Pancreas (tissue), 10 donors: ENCODE measurements at regions not wholly inside any gene's neighbourhood (a gene's known extent, or its start where the extent isn't known, plus 50 kb on each side); places are given as distances from the start of the nearest gene placed in this dataset.

Experiments
- ATAC-seq, 4 donors: fragments of 200-7000 bp; cut with Tn5 transposase; one replicate each; pipeline versions ENCODE4 v1.8.0 to v1.9.1; 2020; ENCODE audit warnings: mild to moderate bottlenecking in 4 of 4, moderate library complexity in 4 of 4
- DNase-seq, 6 donors: peaks; one replicate each; pipeline ENCODE4 v3.0.0-alpha.2; 2020
- FAIRE-seq: peaks from 2 replicates; lab custom pipeline; 2012; peaks lifted over from hg19 to GRCh38; lab: Jason Lieb, UNC
- H3K27ac ChIP-seq, 4 donors: fragments of 200-600 bp; sonication (generic); 1 replicate in 3 of 4; 2 replicates in 1 of 4; pipeline versions ENCODE4 v1.5.0 to v1.8.0; 2020
- H3K27me3 ChIP-seq, 4 donors: fragments of 200-600 bp; one replicate each; pipeline ENCODE4 v1.8.0; 2021
- H3K36me3 ChIP-seq, 3 donors: fragments of 200-600 bp; sonication (generic) in 1 of 3; one replicate each; pipeline versions ENCODE4 v1.5.0 to v1.8.0; 2020 to 2021
- H3K4me1 ChIP-seq, 3 donors: fragments of 200-600 bp; one replicate each; pipeline ENCODE4 v1.8.0; 2021
- H3K4me3 ChIP-seq, 4 donors: fragments of 200-600 bp; sonication (generic) in 2 of 4; one replicate each; pipeline versions ENCODE4 v1.5.0 to v1.8.0; 2020 to 2021
- H3K9me3 ChIP-seq, 4 donors: fragments of 200-600 bp; one replicate each; pipeline ENCODE4 v1.8.0; 2021
- WGBS, 2 donors: extraction: QIAGEN DNeasy Blood & Tissue Kit; methylation state at CpG; one replicate each; pipeline ENCODE4 v1.1.7; 2013; 5-methylcytosine and 5-hydroxymethylcytosine counted together
- intact Hi-C, 3 donors: fragments of 100-400 bp; cut with DNase I; formaldehyde crosslinking; loops; one replicate each; pipeline versions ENCODE4 v1.11.1 to v1.14.2; 2022
- TF ChIP-seq, protein P1 (sequence below), 4 donors: fragments of 200-600 bp; sonication (generic) in 3 of 4; IDR thresholded peaks; one replicate each; pipeline versions ENCODE4 v1.5.0 to v1.8.0; 2021; ENCODE audit warnings: antibody characterized with exemption in 4 of 4
- donor health status: healthy with polysubstance abuse.
- donor health status: DM: no; HTN: no; CAD: no; lungs with moderate emphysema.
- donor health status: DM: no; HTN: no; CAD: no.
- donor health status: control.
- donor health status: control.
- donor health status: Bipolar disorder and iron deficiency.
- donor health status: DM: yes; HTN: yes; CAD: no.
- donor health status: DM: no; HTN: no; CAD: no.
- donor health status: DM: no; HTN: no; CAD: no.
- donor health status: DM: yes; HTN: yes; CAD: no.

DNA sequence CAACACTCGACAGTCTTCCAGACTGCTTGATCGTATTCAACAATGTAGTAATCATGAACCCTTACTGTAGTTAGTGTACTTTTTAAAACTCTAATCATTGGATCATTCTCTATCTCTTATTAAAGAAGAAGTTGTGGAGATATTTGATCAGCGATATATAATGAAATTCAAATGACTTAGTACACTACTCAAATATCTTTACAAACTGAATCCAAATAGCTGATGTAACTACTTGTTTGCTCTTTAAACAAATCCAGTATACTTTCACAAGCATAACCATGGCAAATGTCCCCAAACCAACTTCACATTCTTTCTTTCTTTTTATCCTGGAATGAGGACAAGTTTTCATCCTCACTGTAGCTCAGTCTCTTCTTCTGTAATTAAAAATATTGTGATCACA lies 1569.9 kb upstream of the ADGRL3 start:
- no peak for DNase-seq
- Histone ChIP-seq H3K27ac (no peak overlapping the region), H3K4me1 (no peaks in the 10 kb centered on the region), H3K9me3 (no peaks in the 10 kb centered on the region), H3K4me3 (no peak overlapping the region), H3K36me3 (no peaks in the 10 kb centered on the region), H3K27me3 (no peaks in the 10 kb centered on the region)
- WGBS, 2 donors = 74 to 79% methylated on average over 3 of the region's 3 CpGs
- FAIRE-seq = no peak
- no peak for ATAC-seq
- intact Hi-C loops = no loop called here
- TF ChIP-seq, protein P1, sequence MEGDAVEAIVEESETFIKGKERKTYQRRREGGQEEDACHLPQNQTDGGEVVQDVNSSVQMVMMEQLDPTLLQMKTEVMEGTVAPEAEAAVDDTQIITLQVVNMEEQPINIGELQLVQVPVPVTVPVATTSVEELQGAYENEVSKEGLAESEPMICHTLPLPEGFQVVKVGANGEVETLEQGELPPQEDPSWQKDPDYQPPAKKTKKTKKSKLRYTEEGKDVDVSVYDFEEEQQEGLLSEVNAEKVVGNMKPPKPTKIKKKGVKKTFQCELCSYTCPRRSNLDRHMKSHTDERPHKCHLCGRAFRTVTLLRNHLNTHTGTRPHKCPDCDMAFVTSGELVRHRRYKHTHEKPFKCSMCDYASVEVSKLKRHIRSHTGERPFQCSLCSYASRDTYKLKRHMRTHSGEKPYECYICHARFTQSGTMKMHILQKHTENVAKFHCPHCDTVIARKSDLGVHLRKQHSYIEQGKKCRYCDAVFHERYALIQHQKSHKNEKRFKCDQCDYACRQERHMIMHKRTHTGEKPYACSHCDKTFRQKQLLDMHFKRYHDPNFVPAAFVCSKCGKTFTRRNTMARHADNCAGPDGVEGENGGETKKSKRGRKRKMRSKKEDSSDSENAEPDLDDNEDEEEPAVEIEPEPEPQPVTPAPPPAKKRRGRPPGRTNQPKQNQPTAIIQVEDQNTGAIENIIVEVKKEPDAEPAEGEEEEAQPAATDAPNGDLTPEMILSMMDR (IDR thresholded peaks at IDR 0.05) = no peak

- ATAC-seq (no peak), DNase-seq (no peak), FAIRE-seq (no peak)
- Histone ChIP-seq H3K4me1 (no peaks in the 10 kb centered on the region), H3K27me3 (no peaks in the 10 kb centered on the region), H3K36me3 (no peaks in the 10 kb centered on the region), H3K4me3 (no peak overlapping the region), H3K27ac (no peak overlapping the region), H3K9me3 (no peaks in the 10 kb centered on the region)
- intact Hi-C loops = no loop called here
- TF ChIP-seq, protein P1 (IDR thresholded peaks at IDR 0.05) = no peak
Measured at GRCh38 chr4:59630922-59631321, 1569.2 kb upstream of the ADGRL3 start.

GRCh38 chr4:59637596-59637995 lies 1562.5 kb upstream of the ADGRL3 start:
- no peak for ATAC-seq
- WGBS, 2 donors = 52 to 70% methylated on average over 1 of the region's 1 CpG
- no peaks in the 10 kb centered on the region for H3K4me1 ChIP-seq
- H3K27ac ChIP-seq = no peak overlapping the region
- DNase-seq = no peak
- H3K27me3 ChIP-seq = no peaks in the 10 kb centered on the region
- intact Hi-C loops = no loop called here
- H3K9me3 ChIP-seq = no peaks in the 10 kb centered on the region
- TF ChIP-seq, protein P1 (IDR thresholded peaks at IDR 0.05) = no peak
- H3K36me3 ChIP-seq = no peaks in the 10 kb centered on the region
- no peak for FAIRE-seq
- H3K4me3 ChIP-seq = no peak overlapping the region

DNA sequence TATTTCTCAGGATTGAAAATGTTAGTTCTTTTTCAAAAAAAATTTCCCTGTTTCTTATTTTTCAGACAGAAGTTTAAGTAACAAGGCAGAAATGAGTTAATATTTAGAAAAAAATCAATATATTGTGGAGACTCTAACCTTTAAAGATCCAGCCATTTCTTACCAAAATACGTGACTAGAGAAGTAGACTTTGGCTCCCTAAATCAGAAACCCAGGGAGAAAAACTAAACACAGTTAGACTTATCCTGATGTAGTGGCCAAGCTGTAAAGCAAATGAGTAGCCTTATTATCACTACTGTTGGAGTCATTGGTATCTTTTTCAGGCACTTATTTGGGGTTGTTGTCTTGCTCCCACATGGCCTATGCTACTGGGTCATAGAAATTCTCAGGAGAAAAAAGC lies 1556.4 kb upstream of the ADGRL3 start:
- no peak overlapping the region for H3K27ac ChIP-seq
- H3K4me3 ChIP-seq = no peak overlapping the region
- 34 to 42% methylated on average over 1 of the region's 1 CpG for WGBS, 2 donors
- H3K27me3 ChIP-seq = no peaks in the 10 kb centered on the region
- no peak for FAIRE-seq
- no peaks in the 10 kb centered on the region for H3K9me3 ChIP-seq
- ATAC-seq = no peak
- intact Hi-C loops = no loop called here
- no peaks in the 10 kb centered on the region for H3K4me1 ChIP-seq
- TF ChIP-seq, protein P1 (IDR thresholded peaks at IDR 0.05) = no peak
- H3K36me3 ChIP-seq = no peaks in the 10 kb centered on the region
- no peak for DNase-seq

- Histone ChIP-seq H3K36me3 (no peaks in the 10 kb centered on the region), H3K4me3 (no peak overlapping the region), H3K27me3 (no peaks in the 10 kb centered on the region), H3K4me1 (no peaks in the 10 kb centered on the region), H3K27ac (no peak overlapping the region), H3K9me3 (no peaks in the 10 kb centered on the region)
- intact Hi-C loops = no loop called here
- TF ChIP-seq, protein P1 (IDR thresholded peaks at IDR 0.05) = no peak
- ATAC-seq = no peak
- no peak for DNase-seq
- WGBS, 2 donors = 97 to 99% methylated on average over 3 of the region's 3 CpGs
- FAIRE-seq = no peak
Measured at GRCh38 chr4:59644765-59645164, 1555.4 kb upstream of the ADGRL3 start.
